Astrocyte of the spinal cord (primary cell): ENCODE measurements at regions not wholly inside any gene's neighbourhood (a gene's known extent, or its start where the extent isn't known, plus 50 kb on each side); places are given as distances from the start of the nearest gene placed in this dataset.

ENCODE experiments used
- DNase-seq: peaks from one replicate; pipeline ENCODE4 v3.0.0; 2011; ENCODE audit warnings: low read depth, low spot score
- H3K4me3 ChIP-seq: 2 replicates; pipeline ENCODE4 v1.5.1; 2011; ENCODE audit warnings: low read depth, mild to moderate bottlenecking, low read length, moderate library complexity
- CTCF ChIP-seq: IDR thresholded peaks from 2 replicates; pipeline ENCODE4 v1.5.1; 2012; ENCODE audit warnings: low read depth, mild to moderate bottlenecking, low read length, inconsistent platforms
- in situ Hi-C: cut with HindIII; loops from 2 replicates; pipeline ENCODE4 v1.10.0; 2017; ENCODE audit warnings: low sequenced_read_pairs

GRCh38 chr20:59431014-59431413 lies 130.6 kb downstream of the EDN3 start:
- DNase-seq = no peak
- in situ Hi-C loops = no loop called here
- H3K4me3 ChIP-seq = no peak overlapping the region
- no peak for TF ChIP-seq CTCF

GRCh38 chr20:59434960-59435359 lies 134.5 kb downstream of the EDN3 start:
- no peak for TF ChIP-seq CTCF
- in situ Hi-C loops = no loop called here
- DNase-seq = no peak
- no peak overlapping the region for H3K4me3 ChIP-seq

- no peak for DNase-seq
- no peak for TF ChIP-seq CTCF
- no peak overlapping the region for H3K4me3 ChIP-seq
- in situ Hi-C loops = no loop called here
Measured at GRCh38 chr20:59435518-59435917, 135.1 kb downstream of the EDN3 start.

- no peak for TF ChIP-seq CTCF
- in situ Hi-C loops = no loop called here
- DNase-seq = no peak
- no peak overlapping the region for H3K4me3 ChIP-seq
Measured at GRCh38 chr20:59437601-59438031, 137.2 kb downstream of the EDN3 start.

GRCh38 chr20:59438201-59438600 lies 137.8 kb downstream of the EDN3 start:
- in situ Hi-C loops = no loop called here
- no peak for TF ChIP-seq CTCF
- DNase-seq = no peak
- no peak overlapping the region for H3K4me3 ChIP-seq

GRCh38 chr20:59439243-59439642 lies 138.8 kb downstream of the EDN3 start:
- DNase-seq = no peak
- in situ Hi-C loops = no loop called here
- H3K4me3 ChIP-seq = no peak overlapping the region
- TF ChIP-seq CTCF = no peak

GRCh38 chr20:59441306-59441705 lies 140.9 kb downstream of the EDN3 start:
- H3K4me3 ChIP-seq = no peak overlapping the region
- no peak for DNase-seq
- no peak for TF ChIP-seq CTCF
- in situ Hi-C loops = no loop called here
